Renal cortical epithelial cell (primary cell): ENCODE measurements at regions not wholly inside any gene's neighbourhood (a gene's known extent, or its start where the extent isn't known, plus 50 kb on each side); places are given as distances from the start of the nearest gene placed in this dataset.
"Not testable (repeated sequence)": the region's sequence is repeated elsewhere in the genome, so short reads cannot be mapped to it uniquely, and the experiment has no call there.

Experiments used
- DNase-seq: peaks from one replicate; pipeline ENCODE4 v3.0.0-alpha.2; 2011; ENCODE audit warnings: low read depth

- no peak for DNase-seq
Observed at GRCh38 chr4:180993244-180993836, 1249.9 kb upstream of the TENM3 start.

DNA sequence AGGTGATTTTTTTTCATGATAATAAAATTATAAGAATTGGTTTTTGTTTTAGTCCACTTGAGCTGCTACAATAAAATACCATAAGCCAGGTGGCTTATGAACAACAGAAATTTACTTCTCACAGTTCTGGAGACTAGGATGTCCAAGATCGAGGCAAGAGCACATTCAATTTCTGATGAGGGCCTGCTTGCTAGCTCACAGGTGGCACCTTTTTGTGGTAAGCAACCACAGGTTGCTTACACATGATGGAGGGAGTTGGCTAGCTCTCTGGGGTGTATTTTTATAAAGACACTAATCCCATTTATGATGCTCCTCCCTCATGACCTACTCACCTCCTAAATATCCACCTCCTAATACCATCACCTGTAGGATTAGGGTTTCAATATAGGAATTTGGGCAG lies 1248.5 kb upstream of the TENM3 start:
- no peak for DNase-seq

DNA sequence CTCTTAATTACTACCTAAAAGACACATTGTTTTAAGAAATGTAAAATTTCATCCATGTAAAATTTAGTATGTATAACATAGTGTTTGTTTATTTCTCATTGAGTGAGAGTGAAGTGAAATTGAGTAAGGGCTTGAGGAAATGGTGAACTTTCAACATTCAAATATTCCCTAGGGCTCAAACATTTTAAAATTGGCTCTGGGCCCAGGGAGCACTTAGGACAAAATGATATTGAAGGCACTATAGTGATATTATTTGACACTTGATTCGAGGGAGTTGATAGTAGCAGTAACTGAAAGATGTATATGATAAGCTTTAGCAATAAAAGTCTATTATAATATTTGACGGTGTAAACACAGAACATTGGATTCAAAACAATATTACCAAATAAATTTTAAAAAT lies 1244.0 kb upstream of the TENM3 start:
- no peak for DNase-seq

GRCh38 chr4:181004056-181004455 lies 1239.1 kb upstream of the TENM3 start:
- DNase-seq: no peak

DNA sequence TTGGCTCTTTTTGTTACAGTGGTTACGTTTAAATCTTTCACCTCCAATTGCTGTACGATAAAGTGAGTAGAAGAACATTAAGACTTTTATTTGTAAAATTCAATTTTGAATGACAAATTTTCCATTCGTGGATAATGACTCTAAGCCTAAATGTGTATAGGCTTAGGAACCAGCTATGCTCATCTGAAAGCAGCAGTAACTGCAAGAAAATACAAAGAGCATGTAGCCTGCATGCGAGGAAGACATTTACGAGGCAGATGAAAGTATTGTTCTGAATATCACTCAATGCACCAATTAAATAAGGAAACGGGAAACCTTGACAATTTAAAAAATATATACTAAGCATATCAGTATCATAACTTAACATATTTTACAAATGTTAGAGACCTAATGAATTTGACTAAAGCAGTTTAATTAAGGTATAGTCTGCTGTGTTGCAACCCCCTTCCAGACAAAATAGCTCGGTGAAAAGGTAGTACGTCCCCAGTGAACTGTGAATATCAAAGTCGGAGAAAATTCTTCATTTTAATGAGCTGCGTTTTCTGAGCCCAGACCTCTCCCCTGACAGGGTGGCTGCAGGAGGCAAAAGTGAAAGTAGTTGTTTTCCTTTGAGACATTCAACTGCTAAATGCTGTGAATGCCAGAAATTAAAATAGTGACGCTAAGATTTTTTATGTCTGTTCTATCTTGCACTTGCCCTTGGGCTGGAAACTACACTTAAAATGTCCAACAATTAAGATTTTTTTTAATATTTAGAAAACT lies 1236.5 kb upstream of the TENM3 start:
- DNase-seq: peak; percentile 20

- peak; percentile 57 for DNase-seq
Observed at GRCh38 chr4:181007751-181008150, 1235.5 kb upstream of the TENM3 start.

- DNase-seq: peak; percentile 95
Observed at GRCh38 chr4:181008164-181008563, 1235.0 kb upstream of the TENM3 start.

GRCh38 chr4:181013162-181013561 lies 1230.0 kb upstream of the TENM3 start:
- no peak for DNase-seq

GRCh38 chr4:181017038-181017437 lies 1226.2 kb upstream of the TENM3 start:
- peak; percentile 15 for DNase-seq

DNA sequence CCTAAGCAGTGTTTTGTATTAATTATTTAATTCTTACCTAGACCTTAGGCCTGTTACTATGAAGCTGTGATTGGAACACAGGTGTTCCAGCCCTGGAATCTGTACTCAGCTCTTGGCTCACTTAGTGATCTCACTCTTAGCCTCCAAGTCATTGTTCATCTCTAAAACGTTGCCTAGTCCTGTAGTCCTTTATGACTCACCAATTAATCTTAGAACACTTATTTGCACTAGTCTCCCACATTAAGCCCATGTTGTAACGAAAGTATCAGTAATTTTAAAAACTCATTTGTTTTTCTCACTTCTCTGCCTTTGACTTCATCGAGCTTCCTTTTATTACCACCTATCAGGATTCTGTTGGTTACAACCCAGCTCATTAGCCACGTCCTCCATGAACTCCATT lies 1224.7 kb upstream of the TENM3 start:
- peak; percentile 27 for DNase-seq

DNA sequence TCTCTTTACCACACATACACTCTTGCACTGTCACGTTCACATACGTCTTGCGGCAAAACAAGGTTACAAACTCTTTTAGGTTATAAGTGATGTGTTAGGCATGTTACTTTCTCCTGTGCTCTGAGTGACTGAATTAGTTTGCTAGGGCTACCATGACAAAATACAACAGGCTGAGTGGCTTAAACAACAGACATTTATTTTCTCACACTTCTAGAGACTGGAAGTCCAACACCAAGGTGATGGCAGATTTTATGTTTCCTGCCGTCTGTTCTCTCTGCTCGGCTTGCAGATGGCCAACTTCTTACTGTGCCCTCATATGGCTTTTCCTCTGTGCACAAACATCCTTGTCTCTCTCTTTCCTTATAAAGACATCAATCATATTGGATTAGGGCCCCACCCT lies 1224.3 kb upstream of the TENM3 start:
- no peak for DNase-seq

DNA sequence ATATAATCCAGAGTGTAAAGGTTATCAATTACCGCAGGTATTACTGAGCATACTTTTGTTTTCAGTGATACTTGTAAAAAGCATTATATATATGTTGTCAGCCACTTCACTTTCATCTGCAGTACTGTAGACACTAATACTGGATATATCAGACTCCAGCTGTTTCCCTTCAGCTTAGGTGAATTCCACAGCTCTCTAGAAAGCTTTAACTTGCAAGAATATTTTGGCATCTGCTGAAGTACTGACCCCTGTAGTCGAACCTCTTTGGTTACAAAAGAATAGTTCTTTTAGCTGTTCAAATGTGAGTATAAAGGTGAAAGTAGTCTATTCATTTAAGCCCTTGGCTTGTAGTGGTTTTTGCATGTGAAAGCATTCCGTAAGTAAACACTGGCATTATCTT lies 1222.7 kb upstream of the TENM3 start:
- no peak for DNase-seq

DNA sequence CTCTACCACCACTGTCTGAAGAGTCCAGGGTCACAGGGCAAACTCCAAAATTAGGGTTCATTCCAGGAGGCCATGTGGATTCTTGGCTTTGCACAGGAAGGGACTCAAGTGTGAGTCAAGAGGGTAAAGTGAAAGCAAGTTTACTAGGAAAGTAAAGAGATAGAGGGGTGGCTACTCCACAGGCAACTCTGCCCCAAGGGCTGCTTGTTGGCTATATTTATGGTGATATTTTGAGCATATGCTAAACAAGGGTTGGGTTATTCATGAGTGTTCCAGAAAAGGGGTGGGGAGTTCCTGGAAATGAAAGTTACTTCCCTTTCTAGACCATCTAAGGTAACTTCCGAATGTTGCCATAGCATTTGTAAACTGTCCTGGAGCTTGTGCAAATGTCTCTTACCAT lies 1222.0 kb upstream of the TENM3 start:
- DNase-seq: no peak

DNA sequence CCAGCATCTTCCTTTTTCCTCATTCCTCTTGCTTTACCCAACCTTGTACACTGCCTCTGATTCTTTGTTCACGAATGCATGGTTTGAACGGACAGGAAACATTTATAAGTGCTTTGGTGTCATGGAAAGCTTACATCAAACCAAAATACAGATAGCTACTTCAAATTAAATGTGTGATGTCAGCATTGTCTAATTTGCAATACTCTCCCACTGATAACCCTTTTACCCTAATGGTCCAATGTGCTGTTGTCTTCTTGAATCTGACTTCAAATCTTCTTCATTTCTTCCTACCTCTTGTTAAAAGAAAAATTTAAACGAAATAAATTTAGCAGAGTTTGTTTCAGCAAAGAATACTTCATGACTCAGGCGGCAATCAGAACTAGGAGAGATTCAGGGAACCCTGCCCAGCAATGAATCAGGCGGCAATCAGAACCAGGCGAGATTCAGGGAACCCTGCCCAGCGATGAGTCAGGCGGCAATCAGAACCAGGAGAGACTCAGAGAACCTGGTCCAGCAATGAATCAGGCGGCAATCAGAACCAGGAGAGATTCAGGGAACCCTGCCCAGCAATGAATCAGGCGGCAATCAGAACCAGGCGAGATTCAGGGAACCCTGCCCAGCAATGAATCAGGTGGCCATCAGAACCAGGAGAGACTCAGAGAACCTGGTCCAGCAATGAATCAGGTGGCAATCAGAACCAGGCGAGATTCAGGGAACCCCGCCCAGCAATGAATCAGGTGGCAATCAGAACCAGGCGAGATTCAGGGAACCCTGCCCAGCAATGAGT lies 1212.9 kb upstream of the TENM3 start:
- not testable (repeated sequence) for DNase-seq

DNA sequence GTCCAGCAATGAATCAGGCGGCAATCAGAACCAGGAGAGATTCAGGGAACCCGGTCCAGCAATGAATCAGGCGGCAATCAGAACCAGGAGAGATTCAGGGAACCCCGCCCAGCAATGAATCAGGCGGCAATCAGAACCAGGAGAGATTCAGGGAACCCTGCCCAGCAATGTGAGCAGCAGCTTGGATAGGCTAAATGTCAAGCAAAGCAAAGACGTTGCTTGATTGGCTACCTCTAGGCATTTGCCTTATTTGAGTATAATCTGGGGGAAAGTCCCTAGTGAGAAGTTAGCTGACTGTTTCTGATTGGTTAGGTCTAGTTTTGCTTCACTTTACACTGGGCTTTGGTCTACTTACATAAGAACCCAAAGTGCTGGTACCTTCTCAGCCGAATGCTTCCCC lies 1212.2 kb upstream of the TENM3 start:
- no peak for DNase-seq

DNA sequence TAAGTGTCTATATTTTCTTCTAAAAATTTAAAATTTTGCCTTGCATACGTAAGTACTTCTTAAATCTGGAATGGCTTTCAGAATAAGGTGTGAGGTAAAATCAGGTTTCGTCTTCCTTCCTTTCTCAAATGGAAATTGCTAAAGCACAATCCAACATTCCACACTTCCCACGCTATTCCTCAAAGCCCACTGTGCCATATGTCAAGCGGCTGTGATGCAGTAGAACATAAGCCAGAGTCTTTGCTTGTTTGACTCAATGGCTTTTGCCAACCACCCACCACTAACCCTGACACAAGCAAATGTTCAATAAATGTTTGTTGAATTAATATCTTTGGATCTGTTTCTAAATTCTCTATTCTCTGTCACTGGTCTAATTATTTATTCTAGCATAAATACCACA lies 1199.7 kb upstream of the TENM3 start:
- DNase-seq: no peak

- DNase-seq: no peak
Observed at GRCh38 chr4:181046809-181047208, 1196.4 kb upstream of the TENM3 start.

GRCh38 chr4:181051931-181052330 lies 1191.3 kb upstream of the TENM3 start:
- no peak for DNase-seq

DNA sequence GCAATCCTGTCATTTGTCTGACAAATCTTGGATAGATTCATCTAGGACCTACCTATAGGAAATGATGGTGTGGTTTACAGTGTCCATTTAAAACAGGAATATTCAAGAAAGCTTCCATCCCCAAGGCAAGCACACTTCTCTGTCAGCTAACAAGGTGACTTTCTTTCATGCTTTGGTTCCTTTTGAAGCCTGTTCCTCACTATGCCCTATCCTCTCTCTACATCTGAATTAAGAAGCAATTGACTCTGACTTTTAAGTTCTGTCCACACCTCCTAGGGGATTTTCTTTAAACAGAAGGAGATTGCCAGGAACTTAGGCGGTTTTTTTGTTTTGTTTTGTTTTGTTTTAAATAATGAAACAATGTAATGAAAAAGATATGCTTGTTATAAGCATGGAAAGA lies 1181.4 kb upstream of the TENM3 start:
- no peak for DNase-seq

DNA sequence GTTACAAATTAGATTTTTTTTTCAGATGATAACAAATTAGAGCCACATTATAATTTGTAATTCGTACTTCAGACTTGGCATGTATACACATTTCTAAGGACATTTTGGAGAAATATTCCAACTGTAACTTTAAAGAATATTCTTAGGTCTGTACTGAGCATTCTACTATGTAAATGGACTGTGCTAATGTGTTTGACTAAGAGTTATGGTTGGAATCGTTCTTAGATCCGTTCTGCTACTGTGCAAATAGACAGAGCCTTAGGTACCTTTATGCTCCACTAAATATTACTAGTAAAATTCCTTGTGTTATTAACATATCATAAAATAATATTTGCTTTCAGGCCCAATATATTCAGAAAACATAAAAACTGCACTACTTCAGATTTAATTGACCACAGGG lies 1180.0 kb upstream of the TENM3 start:
- DNase-seq: no peak

GRCh38 chr4:181077341-181077740 lies 1165.9 kb upstream of the TENM3 start:
- DNase-seq: no peak

GRCh38 chr4:181078196-181078595 lies 1165.0 kb upstream of the TENM3 start:
- DNase-seq: peak; percentile 64

- DNase-seq: no peak
Observed at GRCh38 chr4:181083757-181084361, 1159.3 kb upstream of the TENM3 start.
